ENCODE measurements at regions not wholly inside any gene's neighbourhood (a gene's known extent, or its start where the extent isn't known, plus 50 kb on each side); places are given as distances from the start of the nearest gene placed in this dataset.

DNA sequence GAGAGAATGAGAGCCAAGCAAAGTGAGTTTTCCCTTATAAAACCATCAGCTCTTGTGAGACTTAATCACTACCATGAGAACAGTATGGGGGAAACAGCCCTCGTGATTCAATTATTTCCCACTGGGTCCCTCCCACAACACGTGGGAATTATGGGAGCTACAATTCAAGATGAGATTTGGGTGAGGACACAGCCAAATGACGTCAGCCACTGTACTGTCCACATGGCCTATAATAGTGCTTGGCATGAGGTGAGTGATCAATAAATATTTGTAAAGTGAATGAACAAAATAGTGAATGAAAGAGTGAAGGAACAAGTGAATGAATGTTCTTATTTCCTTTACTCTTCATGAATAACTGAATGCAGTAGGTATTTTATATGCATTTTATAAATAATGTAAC lies 199.1 kb upstream of the GOT2 start:
- Histone ChIP-seq H3K4me1 (no peaks in the 10 kb centered on the region), H3K27me3 (no peaks in the 10 kb centered on the region), H3K36me3 (no peaks in the 10 kb centered on the region), H3K4me3 (replicated peaks in 1 of 3) (no peak overlapping the region), H3K27ac (no peak overlapping the region), H3K9me3 (no peaks in the 10 kb centered on the region)
- TF ChIP-seq, protein P1, sequence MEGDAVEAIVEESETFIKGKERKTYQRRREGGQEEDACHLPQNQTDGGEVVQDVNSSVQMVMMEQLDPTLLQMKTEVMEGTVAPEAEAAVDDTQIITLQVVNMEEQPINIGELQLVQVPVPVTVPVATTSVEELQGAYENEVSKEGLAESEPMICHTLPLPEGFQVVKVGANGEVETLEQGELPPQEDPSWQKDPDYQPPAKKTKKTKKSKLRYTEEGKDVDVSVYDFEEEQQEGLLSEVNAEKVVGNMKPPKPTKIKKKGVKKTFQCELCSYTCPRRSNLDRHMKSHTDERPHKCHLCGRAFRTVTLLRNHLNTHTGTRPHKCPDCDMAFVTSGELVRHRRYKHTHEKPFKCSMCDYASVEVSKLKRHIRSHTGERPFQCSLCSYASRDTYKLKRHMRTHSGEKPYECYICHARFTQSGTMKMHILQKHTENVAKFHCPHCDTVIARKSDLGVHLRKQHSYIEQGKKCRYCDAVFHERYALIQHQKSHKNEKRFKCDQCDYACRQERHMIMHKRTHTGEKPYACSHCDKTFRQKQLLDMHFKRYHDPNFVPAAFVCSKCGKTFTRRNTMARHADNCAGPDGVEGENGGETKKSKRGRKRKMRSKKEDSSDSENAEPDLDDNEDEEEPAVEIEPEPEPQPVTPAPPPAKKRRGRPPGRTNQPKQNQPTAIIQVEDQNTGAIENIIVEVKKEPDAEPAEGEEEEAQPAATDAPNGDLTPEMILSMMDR (IDR thresholded peaks at IDR 0.05), result no peak
- no peak for TF ChIP-seq POLR2A (IDR thresholded peaks at IDR 0.05)
- intact Hi-C loops (cut with DNase I), result no loop called here
- DNase-seq, result no peak
- 78 to 83% methylated on average over 3 of the region's 3 CpGs for WGBS, 2 donors

DNA sequence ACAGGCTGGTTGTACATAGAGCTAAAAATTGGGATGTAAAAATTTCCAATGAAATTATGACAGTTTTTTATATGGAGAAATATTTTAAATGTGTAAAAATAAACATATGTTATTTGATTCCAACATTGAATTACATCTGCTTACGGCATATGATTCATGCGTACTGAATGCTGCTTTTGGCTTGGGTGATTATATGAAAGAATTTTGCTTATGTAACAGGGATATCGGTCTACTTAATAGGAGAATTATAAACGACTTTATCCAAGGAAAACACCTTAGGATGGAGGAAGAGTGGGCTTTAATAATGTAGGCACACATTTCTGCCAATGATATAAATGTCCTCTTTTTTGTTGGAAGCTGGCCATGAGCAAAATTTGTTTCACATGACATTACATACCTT lies 197.3 kb upstream of the GOT2 start:
- H3K9me3 ChIP-seq, result no peaks in the 10 kb centered on the region
- no peaks in the 10 kb centered on the region for H3K36me3 ChIP-seq
- TF ChIP-seq, protein P1 (IDR thresholded peaks at IDR 0.05), result no peak
- intact Hi-C loops (cut with DNase I), result no loop called here
- no peaks in the 10 kb centered on the region for H3K27me3 ChIP-seq
- no peak overlapping the region for H3K4me3 ChIP-seq (replicated peaks in 1 of 3)
- WGBS, 2 donors, result 76% methylated on average over 4 of the region's 4 CpGs
- no peak overlapping the region for H3K27ac ChIP-seq
- DNase-seq, result no peak
- H3K4me1 ChIP-seq, result no peaks in the 10 kb centered on the region

DNA sequence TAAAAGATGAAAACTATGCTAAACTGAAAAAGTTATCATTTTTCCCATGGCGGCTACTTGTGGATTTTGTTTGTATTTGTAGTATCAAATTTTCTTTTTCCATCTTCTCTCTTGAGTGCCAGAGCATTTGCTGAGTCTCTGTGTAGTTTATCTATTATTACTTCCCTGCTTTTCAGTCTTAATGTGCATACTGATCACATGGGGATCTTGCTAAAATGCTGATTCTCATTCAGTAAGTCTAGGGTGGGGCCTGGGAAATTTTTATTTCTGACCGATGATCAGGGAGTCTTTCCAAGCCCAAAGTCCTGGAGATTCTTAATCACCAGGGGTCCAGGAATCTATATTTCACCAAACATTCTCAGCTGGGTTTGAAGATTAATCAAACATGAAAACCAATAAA lies 189.0 kb upstream of the GOT2 start:
- H3K4me1 ChIP-seq, result no peaks in the 10 kb centered on the region
- DNase-seq, result no peak
- H3K27ac ChIP-seq, result no peak overlapping the region
- no peaks in the 10 kb centered on the region for H3K36me3 ChIP-seq
- no peak for TF ChIP-seq POLR2A (IDR thresholded peaks at IDR 0.05)
- TF ChIP-seq, protein P1 (IDR thresholded peaks at IDR 0.05), result no peak
- no peak overlapping the region for H3K4me3 ChIP-seq (replicated peaks in 1 of 3)
- H3K27me3 ChIP-seq, result no peaks in the 10 kb centered on the region
- WGBS, 2 donors, result 82 to 96% methylated on average over 2 of the region's 2 CpGs
- H3K9me3 ChIP-seq, result no peaks in the 10 kb centered on the region
- intact Hi-C loops (cut with DNase I), result no loop called here

DNA sequence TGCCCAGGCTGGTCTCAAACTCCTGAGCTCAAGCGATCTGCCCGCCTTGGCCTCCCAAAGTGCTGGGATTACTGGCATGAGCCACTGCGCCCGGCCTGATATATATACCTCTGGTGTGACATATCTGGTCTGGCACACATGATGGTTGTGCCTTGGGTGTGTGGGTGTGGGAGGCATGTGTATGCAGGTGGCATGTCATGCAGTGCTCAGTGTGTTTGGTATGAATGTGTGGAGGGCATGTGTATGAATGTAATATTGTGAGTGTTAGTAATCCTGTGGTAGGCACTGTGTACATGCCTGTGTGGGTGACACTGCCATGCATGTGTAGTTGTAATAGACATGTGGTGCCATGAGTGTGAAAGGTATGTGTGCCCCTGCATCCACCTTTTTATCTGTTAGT lies 179.3 kb upstream of the GOT2 start:
- no peak for DNase-seq
- no peaks in the 10 kb centered on the region for H3K9me3 ChIP-seq
- H3K36me3 ChIP-seq, result no peaks in the 10 kb centered on the region
- TF ChIP-seq POLR2A (IDR thresholded peaks at IDR 0.05), result no peak
- TF ChIP-seq, protein P1 (IDR thresholded peaks at IDR 0.05), result no peak
- WGBS, 2 donors, result 85 to 100% methylated on average over 4 of the region's 4 CpGs
- no peak overlapping the region for H3K4me3 ChIP-seq (replicated peaks in 1 of 3)
- intact Hi-C loops (cut with DNase I), result no loop called here
- no peak overlapping the region for H3K27ac ChIP-seq
- no peaks in the 10 kb centered on the region for H3K27me3 ChIP-seq
- H3K4me1 ChIP-seq, result no peaks in the 10 kb centered on the region

DNA sequence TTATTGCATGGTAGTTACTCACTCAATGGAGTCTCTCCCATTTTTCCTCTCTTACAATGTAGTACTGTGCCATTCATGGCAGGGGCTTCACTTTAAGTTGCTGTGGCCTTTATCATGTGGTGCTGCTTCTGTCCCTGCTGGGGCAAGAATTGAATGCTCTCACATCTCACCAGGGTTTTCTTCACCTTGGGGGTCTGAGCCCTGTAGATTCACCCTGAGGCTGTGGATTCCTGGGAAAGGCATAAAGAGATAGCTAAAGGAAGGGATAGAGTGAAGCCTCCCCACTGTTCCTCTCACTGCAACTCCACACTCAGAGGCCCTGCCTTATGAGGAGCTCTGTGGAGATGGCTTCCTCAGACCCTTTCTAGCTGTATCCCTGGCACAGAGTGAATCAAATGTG lies 178.5 kb upstream of the GOT2 start:
- no peak overlapping the region for H3K27ac ChIP-seq
- no peaks in the 10 kb centered on the region for H3K36me3 ChIP-seq
- H3K9me3 ChIP-seq, result no peaks in the 10 kb centered on the region
- no peak for TF ChIP-seq POLR2A (IDR thresholded peaks at IDR 0.05)
- intact Hi-C loops (cut with DNase I), result no loop called here
- H3K4me3 ChIP-seq (replicated peaks in 1 of 3), result no peak overlapping the region
- no peak for DNase-seq
- H3K27me3 ChIP-seq, result no peaks in the 10 kb centered on the region
- H3K4me1 ChIP-seq, result no peaks in the 10 kb centered on the region
